ENCODE measurements at regions not wholly inside any gene's neighbourhood (a gene's known extent, or its start where the extent isn't known, plus 50 kb on each side); places are given as distances from the start of the nearest gene placed in this dataset.
"Not testable (repeated sequence)": the region's sequence is repeated elsewhere in the genome, so short reads cannot be mapped to it uniquely, and the experiment has no call there.

- no peak for DNase-seq
Measured at GRCh38 chr13:82467626-82468025, 1414.6 kb downstream of the SLITRK1 start.

- DNase-seq, result not testable (repeated sequence)
Measured at GRCh38 chr13:82459575-82459974, 1422.7 kb downstream of the SLITRK1 start.

GRCh38 chr13:82458169-82458568 is 1424.1 kb downstream of the SLITRK1 start:
- no peak for DNase-seq

- not testable (repeated sequence) for DNase-seq
Measured at GRCh38 chr13:82457548-82457947, 1424.7 kb downstream of the SLITRK1 start.

GRCh38 chr13:82447416-82448077 is 1434.7 kb downstream of the SLITRK1 start:
- no peak for DNase-seq

GRCh38 chr13:82439159-82439904 is 1442.9 kb downstream of the SLITRK1 start:
- no peak for DNase-seq

GRCh38 chr13:82438320-82438719 is 1444.0 kb downstream of the SLITRK1 start:
- DNase-seq, result no peak

- no peak for DNase-seq
Measured at GRCh38 chr13:82436099-82436585, 1446.1 kb downstream of the SLITRK1 start.

- no peak for DNase-seq
Measured at GRCh38 chr13:82432949-82433348, 1449.3 kb downstream of the SLITRK1 start.

- DNase-seq, result no peak
Measured at GRCh38 chr13:82412749-82413148, 1469.5 kb downstream of the SLITRK1 start.

GRCh38 chr13:82407321-82407720 is 1475.0 kb downstream of the SLITRK1 start:
- no peak for DNase-seq

GRCh38 chr13:82374719-82375118 is 1507.6 kb downstream of the SLITRK1 start:
- DNase-seq, result no peak

- peak; percentile 3 for DNase-seq
Measured at GRCh38 chr13:82370316-82370715, 1512.0 kb downstream of the SLITRK1 start.

- DNase-seq, result no peak
Measured at GRCh38 chr13:82364525-82364924, 1517.7 kb downstream of the SLITRK1 start.

GRCh38 chr13:82358284-82358683 is 1524.0 kb downstream of the SLITRK1 start:
- DNase-seq, result peak; percentile 21

GRCh38 chr13:82356667-82357410 is 1525.4 kb downstream of the SLITRK1 start:
- no peak for DNase-seq

GRCh38 chr13:82344867-82345266 is 1537.4 kb downstream of the SLITRK1 start:
- DNase-seq, result no peak

- no peak for DNase-seq
Measured at GRCh38 chr13:82341116-82341515, 1541.2 kb downstream of the SLITRK1 start.

GRCh38 chr13:82330499-82330898 is 1551.8 kb downstream of the SLITRK1 start:
- DNase-seq, result no peak

- DNase-seq, result no peak
Measured at GRCh38 chr13:82323101-82323500, 1559.2 kb downstream of the SLITRK1 start.

- no peak for DNase-seq
Measured at GRCh38 chr13:82305588-82305987, 1576.7 kb downstream of the SLITRK1 start.

GRCh38 chr13:82298106-82298505 is 1584.2 kb downstream of the SLITRK1 start:
- DNase-seq, result no peak

GRCh38 chr13:82294226-82294625 is 1588.0 kb downstream of the SLITRK1 start:
- no peak for DNase-seq

- DNase-seq, result no peak
Measured at GRCh38 chr13:82292334-82292733, 1589.9 kb downstream of the SLITRK1 start.
